H1 (cell line): ENCODE measurements at regions not wholly inside any gene's neighbourhood (a gene's known extent, or its start where the extent isn't known, plus 50 kb on each side); places are given as distances from the start of the nearest gene placed in this dataset.

Experiments used
- ASH2L ChIP-seq: fragments of 200-600, 300-600 bp; sonication (generic); IDR thresholded peaks from one replicate; pipeline ENCODE4 v1.7.1; 2017; ENCODE audit warnings: low read length
- CHD7 ChIP-seq: fragments of 300-600 bp; sonication (generic); IDR thresholded peaks from 2 replicates; pipeline ENCODE4 v1.7.1; 2012; ENCODE audit warnings: low read length, moderate library complexity, mild to moderate bottlenecking, inconsistent platforms; ENCODE audit not compliant: insufficient replicate concordance
- CREB1 ChIP-seq: IDR thresholded peaks from 2 replicates; pipeline ENCODE4 v1.6.1; 2012; ENCODE audit warnings: inconsistent platforms
- KDM4A ChIP-seq: IDR thresholded peaks from one replicate; pipeline ENCODE4 v1.7.1; 2012; ENCODE audit warnings: low read depth, mild to moderate bottlenecking, moderate library complexity, low read length, inconsistent platforms; ENCODE audit not compliant: severe bottlenecking
- KDM5A ChIP-seq: fragments of 200-600 bp; IDR thresholded peaks from 2 replicates; pipeline ENCODE4 v1.7.1; 2012; ENCODE audit warnings: mild to moderate bottlenecking, low read length, inconsistent platforms, mixed read lengths
- MAFK ChIP-seq: IDR thresholded peaks from 2 replicates; pipeline ENCODE4 v1.6.1; 2012; ENCODE audit warnings: low read depth, mild to moderate bottlenecking, improper control_type of control experiment, low read length
- RFX5 ChIP-seq: IDR thresholded peaks from 2 replicates; pipeline ENCODE4 v1.6.1; 2011; ENCODE audit warnings: low read depth, low read length, improper control_type of control experiment, borderline replicate concordance
- SUZ12 ChIP-seq: fragments of 200-600 bp; sonication (generic); IDR thresholded peaks from 2 replicates; pipeline ENCODE4 v1.6.1; 2012; ENCODE audit warnings: mild to moderate bottlenecking, inconsistent platforms, low read length, moderate library complexity, mixed read lengths
- TCF12 ChIP-seq: IDR thresholded peaks from 2 replicates; pipeline ENCODE4 v1.6.1; 2011; ENCODE audit warnings: low read depth, mild to moderate bottlenecking, low read length
- TF ChIP-seq, protein P1 (sequence below): IDR thresholded peaks from 2 replicates; pipeline ENCODE4 v1.6.1; 2012; ENCODE audit warnings: low read length, inconsistent platforms
- TF ChIP-seq, protein P2 (sequence below): IDR thresholded peaks from 2 replicates; pipeline ENCODE4 v1.6.1; 2011; ENCODE audit warnings: low read depth, mild to moderate bottlenecking, low read length; ENCODE audit not compliant: insufficient read depth

DNA sequence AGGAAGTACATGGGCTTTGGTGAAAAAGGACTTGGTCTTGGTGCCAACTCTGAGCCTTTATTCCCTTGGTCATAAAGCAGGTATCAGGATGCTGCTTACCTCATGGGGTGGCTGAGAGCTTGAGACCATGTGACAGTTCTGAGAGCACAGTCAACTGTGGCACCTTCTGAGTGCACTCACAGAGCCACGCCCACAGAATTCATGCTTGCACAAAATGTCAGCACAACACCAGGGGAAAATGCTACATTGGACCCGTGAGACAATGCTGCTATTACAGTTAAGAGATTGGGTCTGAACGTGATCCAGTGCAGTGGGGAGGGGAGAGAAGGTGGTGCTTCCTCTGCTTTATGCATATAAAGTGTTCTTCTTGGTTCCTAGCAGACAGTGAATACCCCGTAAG lies 79.5 kb upstream of the SPON1 start (continued):
- TF ChIP-seq CHD7 (no peak), MAFK (no peak), RFX5 (no peak), ASH2L (no peak), KDM5A (no peak), KDM4A (no peak), SUZ12 (no peak), CREB1 (no peak), TCF12 (no peak)
- TF ChIP-seq, protein P1, sequence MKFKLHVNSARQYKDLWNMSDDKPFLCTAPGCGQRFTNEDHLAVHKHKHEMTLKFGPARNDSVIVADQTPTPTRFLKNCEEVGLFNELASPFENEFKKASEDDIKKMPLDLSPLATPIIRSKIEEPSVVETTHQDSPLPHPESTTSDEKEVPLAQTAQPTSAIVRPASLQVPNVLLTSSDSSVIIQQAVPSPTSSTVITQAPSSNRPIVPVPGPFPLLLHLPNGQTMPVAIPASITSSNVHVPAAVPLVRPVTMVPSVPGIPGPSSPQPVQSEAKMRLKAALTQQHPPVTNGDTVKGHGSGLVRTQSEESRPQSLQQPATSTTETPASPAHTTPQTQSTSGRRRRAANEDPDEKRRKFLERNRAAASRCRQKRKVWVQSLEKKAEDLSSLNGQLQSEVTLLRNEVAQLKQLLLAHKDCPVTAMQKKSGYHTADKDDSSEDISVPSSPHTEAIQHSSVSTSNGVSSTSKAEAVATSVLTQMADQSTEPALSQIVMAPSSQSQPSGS = no peak
- TF ChIP-seq, protein P2, sequence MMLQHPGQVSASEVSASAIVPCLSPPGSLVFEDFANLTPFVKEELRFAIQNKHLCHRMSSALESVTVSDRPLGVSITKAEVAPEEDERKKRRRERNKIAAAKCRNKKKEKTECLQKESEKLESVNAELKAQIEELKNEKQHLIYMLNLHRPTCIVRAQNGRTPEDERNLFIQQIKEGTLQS = no peak
